ENCODE measurements at regions not wholly inside any gene's neighbourhood (a gene's known extent, or its start where the extent isn't known, plus 50 kb on each side); places are given as distances from the start of the nearest gene placed in this dataset.

GRCh38 chr1:98260412-98260811 is 339.6 kb upstream of the DPYD start:
- TF ChIP-seq CTCF (IDR thresholded peaks at IDR 0.05) (no peak), MAX (IDR thresholded peaks at IDR 0.05; ENCODE audit: low read depth) (no peak), POLR2AphosphoS5 (IDR thresholded peaks at IDR 0.05; ENCODE audit: low read depth, low read length) (no peak), TCF12 (IDR thresholded peaks at IDR 0.05) (no peak), RAD21 (IDR thresholded peaks at IDR 0.05; ENCODE audit: low read length) (no peak), TAF1 (IDR thresholded peaks at IDR 0.05; ENCODE audit: borderline replicate concordance, low read depth, low read length) (no peak), MXI1 (IDR thresholded peaks at IDR 0.05; ENCODE audit: low read depth, low read length) (no peak)
- TF ChIP-seq, protein P1, sequence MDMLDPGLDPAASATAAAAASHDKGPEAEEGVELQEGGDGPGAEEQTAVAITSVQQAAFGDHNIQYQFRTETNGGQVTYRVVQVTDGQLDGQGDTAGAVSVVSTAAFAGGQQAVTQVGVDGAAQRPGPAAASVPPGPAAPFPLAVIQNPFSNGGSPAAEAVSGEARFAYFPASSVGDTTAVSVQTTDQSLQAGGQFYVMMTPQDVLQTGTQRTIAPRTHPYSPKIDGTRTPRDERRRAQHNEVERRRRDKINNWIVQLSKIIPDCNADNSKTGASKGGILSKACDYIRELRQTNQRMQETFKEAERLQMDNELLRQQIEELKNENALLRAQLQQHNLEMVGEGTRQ (IDR thresholded peaks at IDR 0.05; ENCODE audit: borderline replicate concordance, low read depth, low read length): no peak
